ENCODE measurements at regions not wholly inside any gene's neighbourhood (a gene's known extent, or its start where the extent isn't known, plus 50 kb on each side); places are given as distances from the start of the nearest gene placed in this dataset.

DNA sequence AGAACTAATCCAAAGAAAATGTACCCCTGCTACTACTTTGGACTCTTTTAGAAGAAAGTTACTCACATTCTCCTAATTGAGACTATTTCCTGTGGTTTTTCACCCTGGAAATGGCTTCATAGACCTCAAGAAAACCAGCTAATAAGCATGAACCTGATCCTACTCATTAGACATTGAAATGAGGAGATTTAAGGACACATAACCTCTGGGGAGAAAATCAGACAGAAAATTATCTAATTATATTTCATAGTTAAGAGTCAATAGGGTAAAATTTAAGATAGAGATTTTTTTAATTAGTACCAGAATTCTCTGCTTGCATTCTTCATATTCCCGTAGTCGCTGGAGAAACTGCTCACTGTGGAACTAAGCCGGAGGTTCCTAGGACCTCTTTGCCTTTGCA, 114.6 kb upstream of the ACP3 start:
- H3K27ac Mint-ChIP-seq, result no peak overlapping the region
- CTCF ChIA-PET, result no interaction called here
- no peaks in the 10 kb centered on the region for H3K36me3 Mint-ChIP-seq

DNA sequence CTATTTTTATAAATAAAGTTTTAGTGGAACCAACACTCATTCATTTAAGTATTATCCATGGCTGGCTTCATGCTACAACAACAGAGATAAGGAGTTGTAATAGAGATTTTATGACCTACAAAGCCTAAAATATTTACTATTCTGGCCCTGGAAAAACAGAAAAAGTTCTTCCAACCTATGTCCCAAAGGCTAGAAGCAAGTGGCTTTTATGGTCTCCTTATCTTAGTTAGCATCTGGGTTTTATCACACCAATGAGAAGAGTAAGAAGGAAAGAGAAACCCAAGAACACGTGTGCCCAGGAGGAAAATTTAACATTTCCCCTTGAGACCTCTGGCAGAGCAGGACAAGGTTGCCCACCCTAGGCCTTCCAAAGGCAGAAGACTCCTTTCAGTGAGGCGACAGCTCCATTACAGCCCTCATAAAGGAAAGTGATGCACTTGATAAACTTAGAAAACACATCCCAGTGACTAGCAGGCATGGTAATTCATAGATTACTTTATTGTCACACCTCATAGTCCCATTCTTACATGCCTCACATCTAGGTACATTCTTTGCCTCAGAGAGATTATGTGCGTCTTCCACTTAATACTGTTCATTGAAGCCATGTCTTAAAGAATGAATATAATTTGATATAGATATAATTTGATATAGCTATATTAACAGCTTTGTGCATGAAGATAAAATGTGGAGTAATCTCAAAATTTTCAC, 113.2 kb upstream of the ACP3 start:
- ChIA-PET POLR2A (no interaction called here), CTCF (no interaction called here)
- ATAC-seq, result no peak

More for the DNA sequence above, 114.6 kb upstream of the ACP3 start:
- no peak overlapping the region for H3K27ac ChIP-seq (ENCODE audit: low read depth, low read length)
- POLR2A ChIA-PET, result no interaction called here
- H3K9me3 ChIP-seq (ENCODE audit: control insufficient read depth in 2 of 3, low read length in 3 of 3), result no peaks in the 10 kb centered on the region
- Mint-ChIP-seq H3K4me1 (no peaks in the 10 kb centered on the region), H3K9me3 (no peaks in the 10 kb centered on the region), H3K27me3 (peaks cover 0 to 11% (median 2%) of the 10 kb centered on the region in 5 donors), H3K4me3 (no peak overlapping the region)
- no peak for DNase-seq
- no peak for ATAC-seq
- no peaks in the 10 kb centered on the region for H3K36me3 ChIP-seq (ENCODE audit: control insufficient read depth in 2 of 3, insufficient read depth in 3 of 3, low read length in 3 of 3)
- intact Hi-C loops (cut with micrococcal nuclease), result no loop called here
- no peaks in the 10 kb centered on the region for H3K4me1 ChIP-seq (ENCODE audit: control insufficient read depth in 2 of 2, insufficient read depth in 2 of 2, low read length in 2 of 2)
- no peaks in the 10 kb centered on the region for H3K27me3 ChIP-seq (ENCODE audit: control insufficient read depth in 2 of 2, insufficient read depth in 2 of 2, low read length in 2 of 2)
- H3K4me3 ChIP-seq (ENCODE audit: low read length), result no peak overlapping the region

DNA sequence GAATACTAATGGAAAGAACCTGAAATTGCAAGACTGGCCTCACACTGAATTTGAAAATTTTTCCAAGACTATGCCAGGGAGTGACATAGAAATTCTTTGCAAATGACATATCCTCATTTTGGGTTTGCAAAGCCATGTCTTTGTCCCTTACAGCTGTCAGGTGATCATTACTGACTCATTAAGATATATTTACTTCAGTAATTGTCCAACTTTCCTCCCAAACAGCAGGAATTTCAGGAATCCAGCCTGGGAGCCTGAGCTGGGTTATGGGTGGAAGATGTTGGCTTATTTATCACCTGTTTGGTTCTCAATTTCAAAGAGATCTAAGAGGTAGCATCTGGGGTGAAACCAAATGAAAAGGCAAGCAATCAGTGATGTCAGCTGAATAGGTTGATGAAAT, 111.6 kb upstream of the ACP3 start:
- H3K27ac ChIP-seq (ENCODE audit: low read depth, low read length), result no peak overlapping the region
- ChIA-PET POLR2A (no interaction called here), CTCF (no interaction called here)
- H3K4me3 Mint-ChIP-seq, result no peak overlapping the region
- no peaks in the 10 kb centered on the region for H3K27me3 ChIP-seq (ENCODE audit: control insufficient read depth in 2 of 2, insufficient read depth in 2 of 2, low read length in 2 of 2)
- no peaks in the 10 kb centered on the region for H3K4me1 Mint-ChIP-seq
- H3K36me3 Mint-ChIP-seq, result no peaks in the 10 kb centered on the region
- DNase-seq (no peak), ATAC-seq (no peak)
- intact Hi-C loops (cut with micrococcal nuclease), result no loop called here
- H3K36me3 ChIP-seq (ENCODE audit: control insufficient read depth in 2 of 3, insufficient read depth in 3 of 3, low read length in 3 of 3), result no peaks in the 10 kb centered on the region
- no peaks in the 10 kb centered on the region for H3K4me1 ChIP-seq (ENCODE audit: control insufficient read depth in 2 of 2, insufficient read depth in 2 of 2, low read length in 2 of 2)
- H3K27me3 Mint-ChIP-seq, result peaks cover 6 to 16% (median 10%) of the 10 kb centered on the region in 5 donors
- no peak overlapping the region for H3K4me3 ChIP-seq (ENCODE audit: low read length)
- H3K9me3 Mint-ChIP-seq, result no peaks in the 10 kb centered on the region
- no peaks in the 10 kb centered on the region for H3K9me3 ChIP-seq (ENCODE audit: control insufficient read depth in 2 of 3, low read length in 3 of 3)
- no peak overlapping the region for H3K27ac Mint-ChIP-seq

More for the DNA sequence above, 113.2 kb upstream of the ACP3 start:
- Mint-ChIP-seq H3K27me3 (peaks cover 6 to 14% (median 8%) of the 10 kb centered on the region in 5 donors), H3K36me3 (no peaks in the 10 kb centered on the region), H3K27ac (no peak overlapping the region), H3K4me3 (no peak overlapping the region), H3K4me1 (no peaks in the 10 kb centered on the region), H3K9me3 (no peaks in the 10 kb centered on the region)
- Histone ChIP-seq H3K27me3 (ENCODE audit: control insufficient read depth in 2 of 2, insufficient read depth in 2 of 2, low read length in 2 of 2) (no peaks in the 10 kb centered on the region), H3K9me3 (ENCODE audit: control insufficient read depth in 2 of 3, low read length in 3 of 3) (no peaks in the 10 kb centered on the region), H3K4me1 (ENCODE audit: control insufficient read depth in 2 of 2, insufficient read depth in 2 of 2, low read length in 2 of 2) (no peaks in the 10 kb centered on the region), H3K27ac (ENCODE audit: low read depth, low read length) (no peak overlapping the region), H3K4me3 (ENCODE audit: low read length) (no peak overlapping the region), H3K36me3 (ENCODE audit: control insufficient read depth in 2 of 3, insufficient read depth in 3 of 3, low read length in 3 of 3) (no peaks in the 10 kb centered on the region)
- intact Hi-C loops (cut with micrococcal nuclease), result no loop called here
- no peak for DNase-seq

DNA sequence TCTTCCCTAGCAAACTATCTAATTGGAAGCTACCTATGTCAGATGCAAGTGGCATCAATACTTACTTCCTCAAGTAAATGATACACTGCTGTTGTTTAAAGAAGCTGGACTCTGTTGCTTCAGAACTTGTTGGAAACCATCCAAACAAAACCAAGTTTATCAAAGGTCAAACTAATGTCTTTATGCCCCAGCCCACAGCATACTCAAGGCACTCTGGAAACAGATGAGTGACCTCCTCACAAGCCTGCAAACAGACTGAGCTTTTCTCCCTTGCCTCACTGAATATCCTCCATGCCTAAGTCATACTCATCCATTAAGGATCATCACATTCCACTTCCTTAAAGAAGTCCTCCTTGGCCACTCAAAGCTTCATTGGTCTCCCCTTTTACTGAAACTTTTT, 107.4 kb upstream of the ACP3 start:
- no peak overlapping the region for H3K27ac ChIP-seq (ENCODE audit: low read depth, low read length)
- Mint-ChIP-seq H3K4me3 (no peak overlapping the region), H3K4me1 (no peaks in the 10 kb centered on the region), H3K36me3 (no peaks in the 10 kb centered on the region), H3K27ac (no peak overlapping the region), H3K27me3 (peaks cover 5 to 37% (median 26%) of the 10 kb centered on the region in 5 donors), H3K9me3 (no peaks in the 10 kb centered on the region)
- H3K9me3 ChIP-seq (ENCODE audit: control insufficient read depth in 2 of 3, low read length in 3 of 3), result no peaks in the 10 kb centered on the region
- no peak overlapping the region for H3K4me3 ChIP-seq (ENCODE audit: low read length)
- H3K36me3 ChIP-seq (ENCODE audit: control insufficient read depth in 2 of 3, insufficient read depth in 3 of 3, low read length in 3 of 3), result no peaks in the 10 kb centered on the region
- intact Hi-C loops (cut with micrococcal nuclease), result loop anchor here in 1 of 2 donors (1.0 kb wide), 1 partner anchor 1177 kb away; no protein-coding TSS in a partner anchor
- H3K27me3 ChIP-seq (ENCODE audit: control insufficient read depth in 2 of 2, insufficient read depth in 2 of 2, low read length in 2 of 2), result no peaks in the 10 kb centered on the region
- no peaks in the 10 kb centered on the region for H3K4me1 ChIP-seq (ENCODE audit: control insufficient read depth in 2 of 2, insufficient read depth in 2 of 2, low read length in 2 of 2)
- ATAC-seq (no peak), DNase-seq (no peak)
- ChIA-PET CTCF (no interaction called here), POLR2A (no interaction called here)

DNA sequence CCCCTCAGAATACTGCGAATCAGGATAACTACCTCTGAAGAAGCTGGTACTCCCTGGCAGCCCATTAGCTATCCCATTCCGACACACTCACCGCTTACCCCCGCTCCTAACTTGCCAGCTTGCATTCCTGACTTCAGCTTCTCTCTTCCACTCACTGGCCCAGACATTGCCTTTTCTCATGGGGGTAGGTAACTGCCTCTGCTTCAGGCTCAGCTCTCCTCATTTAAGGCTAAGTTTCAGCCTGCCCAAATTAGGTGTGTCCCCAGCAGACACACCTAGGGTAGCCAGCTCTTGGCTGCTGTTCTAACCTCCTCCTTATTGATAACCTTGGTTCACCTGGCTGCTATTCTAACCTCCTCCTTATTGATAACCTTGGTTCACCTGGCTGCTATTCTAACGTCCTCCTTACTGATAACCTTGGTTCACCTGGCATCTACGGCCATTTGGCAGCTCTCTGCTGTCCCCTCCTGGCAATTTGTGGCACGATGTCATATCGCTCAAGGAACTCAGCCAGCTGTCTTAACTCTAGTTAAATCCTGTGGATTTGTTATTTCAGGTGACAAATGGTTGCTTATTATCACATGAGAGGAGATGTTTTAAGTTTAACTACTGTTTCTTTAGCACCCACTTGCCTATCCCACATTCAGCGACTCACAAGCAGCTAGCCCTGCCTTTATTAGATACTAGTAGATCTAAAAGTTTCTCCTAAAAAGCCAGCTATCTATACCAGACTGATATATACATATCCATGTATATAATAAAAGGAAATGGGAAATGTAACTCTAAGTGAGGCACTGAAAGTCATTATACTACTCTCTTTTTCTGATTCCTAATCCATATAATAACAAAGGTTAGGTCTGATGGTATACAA, 106.5 kb upstream of the ACP3 start:
- no peak for DNase-seq
- CTCF ChIA-PET, result no interaction called here
- Histone ChIP-seq H3K36me3 (ENCODE audit: control insufficient read depth in 2 of 3, insufficient read depth in 3 of 3, low read length in 3 of 3) (no peaks in the 10 kb centered on the region), H3K27me3 (ENCODE audit: control insufficient read depth in 2 of 2, insufficient read depth in 2 of 2, low read length in 2 of 2) (no peaks in the 10 kb centered on the region), H3K9me3 (ENCODE audit: control insufficient read depth in 2 of 3, low read length in 3 of 3) (no peaks in the 10 kb centered on the region), H3K4me1 (ENCODE audit: control insufficient read depth in 2 of 2, insufficient read depth in 2 of 2, low read length in 2 of 2) (no peaks in the 10 kb centered on the region), H3K27ac (ENCODE audit: low read depth, low read length) (no peak overlapping the region), H3K4me3 (ENCODE audit: low read length) (no peak overlapping the region)
- intact Hi-C loops (cut with micrococcal nuclease), result loop anchor here in 1 of 2 donors (1.0 kb wide), 1 partner anchor 1177 kb away; no protein-coding TSS in a partner anchor
- ATAC-seq, result no peak
- no peaks in the 10 kb centered on the region for H3K36me3 Mint-ChIP-seq
- no peak overlapping the region for H3K27ac Mint-ChIP-seq
- H3K4me1 Mint-ChIP-seq, result no peaks in the 10 kb centered on the region
- POLR2A ChIA-PET, result no interaction called here
- no peaks in the 10 kb centered on the region for H3K9me3 Mint-ChIP-seq
- no peak overlapping the region for H3K4me3 Mint-ChIP-seq
- H3K27me3 Mint-ChIP-seq, result peaks cover 5 to 37% (median 26%) of the 10 kb centered on the region in 5 donors

DNA sequence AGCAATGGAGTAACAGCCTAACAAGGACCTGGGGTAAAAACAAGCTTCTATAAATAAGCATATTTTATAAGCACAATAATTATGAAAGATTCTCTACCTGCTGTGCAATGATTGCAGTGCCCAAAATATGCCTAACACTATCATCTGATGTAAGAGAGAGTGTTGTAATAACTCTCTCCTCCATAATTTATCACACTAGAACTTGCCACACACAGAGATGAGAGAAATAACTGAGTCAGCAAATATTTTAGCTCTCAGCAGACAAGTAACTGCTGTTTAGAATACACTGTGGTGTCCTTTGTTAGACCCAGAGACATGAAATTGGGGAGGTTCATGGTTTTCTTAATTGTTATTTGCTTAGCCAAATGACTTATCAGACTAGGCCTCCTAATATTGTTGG, 105.3 kb upstream of the ACP3 start:
- Mint-ChIP-seq H3K4me3 (no peak overlapping the region), H3K27me3 (peaks cover 5 to 37% (median 32%) of the 10 kb centered on the region in 5 donors), H3K4me1 (no peaks in the 10 kb centered on the region), H3K27ac (no peak overlapping the region), H3K36me3 (no peaks in the 10 kb centered on the region), H3K9me3 (no peaks in the 10 kb centered on the region)
- H3K9me3 ChIP-seq (ENCODE audit: control insufficient read depth in 2 of 3, low read length in 3 of 3), result no peaks in the 10 kb centered on the region
- intact Hi-C loops (cut with micrococcal nuclease), result no loop called here
- H3K4me3 ChIP-seq (ENCODE audit: low read length), result no peak overlapping the region
- no peak for DNase-seq
- ATAC-seq, result no peak
- H3K27me3 ChIP-seq (ENCODE audit: control insufficient read depth in 2 of 2, insufficient read depth in 2 of 2, low read length in 2 of 2), result no peaks in the 10 kb centered on the region
- no peaks in the 10 kb centered on the region for H3K4me1 ChIP-seq (ENCODE audit: control insufficient read depth in 2 of 2, insufficient read depth in 2 of 2, low read length in 2 of 2)
- ChIA-PET CTCF (no interaction called here), POLR2A (no interaction called here)
- no peaks in the 10 kb centered on the region for H3K36me3 ChIP-seq (ENCODE audit: control insufficient read depth in 2 of 3, insufficient read depth in 3 of 3, low read length in 3 of 3)
- H3K27ac ChIP-seq (ENCODE audit: low read depth, low read length), result no peak overlapping the region

Data from naive thymus-derived CD4-positive, alpha-beta T cell (primary cell).